Panc1 (cell line): ENCODE measurements at regions not wholly inside any gene's neighbourhood (a gene's known extent, or its start where the extent isn't known, plus 50 kb on each side); places are given as distances from the start of the nearest gene placed in this dataset.

Experiments
- ATAC-seq: fragments of 200-7000 bp; cut with Tn5 transposase; 2 replicates; pipeline ENCODE4 v1.9.1; 2020; ENCODE audit warnings: mild to moderate bottlenecking, moderate library complexity
- BruUV-seq: library from RNA; stranded (reverse); fragments of 400-500 nt; replicated peaks from 2 replicates; lab custom pipeline; 2021; lab: Mats Ljungman, UMichigan
- CTCF ChIA-PET: fragments of 300-600 bp; sonication (Branson Sonifier 250); formaldehyde crosslinking; loops from one replicate; lab custom pipeline; 2022; ENCODE audit warnings: antibody characterized with exemption; lab: Charles Lee
- POLR2A ChIA-PET: fragments of 300-600 bp; sonication (Branson Sonifier 250); formaldehyde crosslinking; loops from one replicate; lab custom pipeline; 2022; ENCODE audit warnings: antibody characterized with exemption; lab: Charles Lee
- DNase-seq: peaks from one replicate; pipeline ENCODE4 v3.0.0-alpha.2; 2010; ENCODE audit warnings: low read depth, low spot score
- H3K27ac ChIP-seq: 2 replicates; pipeline ENCODE4 v1.5.1; 2011; ENCODE audit warnings: mild to moderate bottlenecking, low read length, inconsistent platforms
- H3K27me3 ChIP-seq: fragments of 200-500 bp; sonication (Bioruptor generic); 2 replicates; pipeline ENCODE4 v1.6.0; 2014; ENCODE audit warnings: low read length, inconsistent platforms; ENCODE audit not compliant: control insufficient read depth, insufficient read depth
- H3K36me3 ChIP-seq: fragments of 200-500 bp; sonication (Bioruptor generic); 2 replicates; pipeline ENCODE4 v1.5.1; 2014; ENCODE audit warnings: inconsistent platforms, mild to moderate bottlenecking, low read length, moderate library complexity; ENCODE audit not compliant: control insufficient read depth, insufficient read depth
- H3K4me1 ChIP-seq: 2 replicates; pipeline ENCODE4 v1.5.1; 2011; ENCODE audit warnings: inconsistent platforms, mild to moderate bottlenecking, low read length, moderate library complexity; ENCODE audit not compliant: control insufficient read depth, insufficient read depth
- H3K4me3 ChIP-seq, 2 experiments: 2 replicates each; pipeline ENCODE4 v1.5.1; 2011 to 2012; ENCODE audit warnings: low read depth in 2 of 2, low read length in 2 of 2, mild to moderate bottlenecking in 2 of 2, inconsistent platforms in 1 of 2, moderate library complexity in 1 of 2
- H3K9me3 ChIP-seq: fragments of 200-500 bp; sonication (Bioruptor generic); 2 replicates; pipeline ENCODE4 v1.5.1; 2014; ENCODE audit warnings: low read depth, mild to moderate bottlenecking, inconsistent platforms, low read length, moderate library complexity; ENCODE audit not compliant: control insufficient read depth, insufficient read depth
- CTCF ChIP-seq: fragments of 450-650 bp; IDR thresholded peaks from 2 replicates; pipeline ENCODE4 v1.5.1; 2017; ENCODE audit warnings: mild to moderate bottlenecking
- POLR2AphosphoS5 ChIP-seq: IDR thresholded peaks from 2 replicates; pipeline ENCODE4 v1.6.1; 2012; ENCODE audit warnings: mild to moderate bottlenecking, low read depth, low read length, moderate library complexity
- REST ChIP-seq, 2 experiments: IDR thresholded peaks; 2 replicates each; pipeline ENCODE4 v1.6.1; 2011 to 2012; ENCODE audit warnings: low read depth in 2 of 2, control low read depth in 1 of 2, low read length in 1 of 2, mild to moderate bottlenecking in 1 of 2, moderate library complexity in 1 of 2; ENCODE audit not compliant: insufficient read depth in 1 of 2
- SIN3A ChIP-seq: IDR thresholded peaks from 2 replicates; pipeline ENCODE4 v1.6.1; 2012; ENCODE audit warnings: low read depth, mild to moderate bottlenecking, low read length, moderate library complexity, borderline replicate concordance; ENCODE audit not compliant: insufficient read depth
- TCF7L2 ChIP-seq: IDR thresholded peaks from 2 replicates; pipeline ENCODE4 v1.6.1; 2011; ENCODE audit warnings: mild to moderate bottlenecking, low read depth, low read length, inconsistent platforms
- in situ Hi-C: cut with HindIII; loops from 2 replicates; pipeline ENCODE4 v1.10.0; 2016; ENCODE audit warnings: low sequenced_read_pairs, low pct_unique_long_range_greater_than_20kb
- intact Hi-C: fragments of 100-400 bp; cut with micrococcal nuclease; formaldehyde crosslinking; loops from one replicate; pipeline ENCODE4 v1.10.0; 2022; ENCODE audit not compliant: unreplicated experiment

- CTCF ChIA-PET, result no interaction called here
- Histone ChIP-seq H3K27me3 (no peaks in the 10 kb centered on the region), H3K36me3 (no peaks in the 10 kb centered on the region), H3K4me1 (no peaks in the 10 kb centered on the region), H3K9me3 (no peaks in the 10 kb centered on the region), H3K27ac (no peak overlapping the region), H3K4me3 (no peak overlapping the region)
- no TSS peak for BruUV-seq
- intact Hi-C loops, result no loop called here
- POLR2A ChIA-PET, result no interaction called here
- DNase-seq (no peak), ATAC-seq (no peak)
- in situ Hi-C loops, result no loop called here
- TF ChIP-seq REST (IDR thresholded peaks at IDR 0.05; ENCODE audit: insufficient read depth in 1 of 2, low read depth in 2 of 2, low read length in 1 of 2) (no peak), SIN3A (no peak), CTCF (no peak; the same call in 1 of the 2 replicates), TCF7L2 (no peak), POLR2AphosphoS5 (no peak)
Measured at GRCh38 chr13:70795484-70795883, 687.2 kb upstream of the KLHL1 start.

- Histone ChIP-seq H3K36me3 (no peaks in the 10 kb centered on the region), H3K9me3 (no peaks in the 10 kb centered on the region), H3K27ac (no peak overlapping the region), H3K4me1 (no peaks in the 10 kb centered on the region), H3K27me3 (no peaks in the 10 kb centered on the region), H3K4me3 (no peak overlapping the region)
- intact Hi-C loops, result no loop called here
- in situ Hi-C loops, result no loop called here
- ChIA-PET POLR2A (no interaction called here), CTCF (no interaction called here)
- no peak for TF ChIP-seq CTCF
- no peak for TF ChIP-seq POLR2AphosphoS5
- no peak for TF ChIP-seq TCF7L2
- no peak for TF ChIP-seq SIN3A
- TF ChIP-seq REST (IDR thresholded peaks at IDR 0.05; ENCODE audit: insufficient read depth in 1 of 2, low read depth in 2 of 2, low read length in 1 of 2), result no peak
- DNase-seq, result no peak
- no peak for ATAC-seq
- no TSS peak for BruUV-seq
Measured at GRCh38 chr13:70792121-70792520, 683.9 kb upstream of the KLHL1 start.
